WTC11 (cell line): ENCODE measurements at regions not wholly inside any gene's neighbourhood (a gene's known extent, or its start where the extent isn't known, plus 50 kb on each side); places are given as distances from the start of the nearest gene placed in this dataset.

Experiments
- ATAC-seq: fragments of 200-7000 bp; cut with Tn5 transposase; 2 replicates; pipeline ENCODE4 v1.10.0; 2021; ENCODE audit warnings: mild to moderate bottlenecking, moderate library complexity
- CTCF ChIA-PET: fragments of 300-600 bp; sonication (Branson Sonifier 250); formaldehyde crosslinking; loops from one replicate; lab custom pipeline; 2021; ENCODE audit warnings: antibody characterized with exemption; lab: Charles Lee
- POLR2A ChIA-PET: fragments of 350-600 bp; sonication (Branson Sonifier 250); formaldehyde crosslinking; loops from one replicate; lab custom pipeline; 2021; ENCODE audit warnings: antibody characterized with exemption; lab: Charles Lee
- DNase-seq: peaks from one replicate; pipeline ENCODE4 v3.0.0; 2021; ENCODE audit warnings: low spot score
- H3K27ac Mint-ChIP-seq: 2 replicates; pipeline ENCODE4 v1.8.0; 2021; ENCODE audit warnings: mixed read lengths
- H3K27me3 Mint-ChIP-seq: 2 replicates; pipeline ENCODE4 v1.8.0; 2021; ENCODE audit warnings: low read depth, mild to moderate bottlenecking, moderate library complexity, mixed read lengths
- H3K36me3 Mint-ChIP-seq: 2 replicates; pipeline ENCODE4 v1.8.0; 2021; ENCODE audit warnings: mixed read lengths
- H3K4me1 Mint-ChIP-seq: 2 replicates; pipeline ENCODE4 v1.8.0; 2022; ENCODE audit warnings: mixed read lengths
- H3K4me3 Mint-ChIP-seq: 2 replicates; pipeline ENCODE4 v1.8.0; 2021; ENCODE audit warnings: mild to moderate bottlenecking, moderate library complexity, mixed read lengths
- H3K9me3 Mint-ChIP-seq: 2 replicates; pipeline ENCODE4 v1.8.0; 2021; ENCODE audit warnings: mixed read lengths
- CBFB ChIP-seq: sonication (generic); formaldehyde crosslinking; IDR thresholded peaks from 2 replicates; pipeline ENCODE4 v1.8.1; 2022; ENCODE audit warnings: mild to moderate bottlenecking, low read depth, missing genetic modification reagents
- ELF4 ChIP-seq: sonication (generic); formaldehyde crosslinking; IDR thresholded peaks from 2 replicates; pipeline ENCODE4 v1.8.1; 2022; ENCODE audit warnings: low read depth, mild to moderate bottlenecking, moderate library complexity, missing genetic modification reagents
- ESRRA ChIP-seq: sonication (generic); formaldehyde crosslinking; IDR thresholded peaks from 2 replicates; pipeline ENCODE4 v1.8.1; 2022; ENCODE audit warnings: mild to moderate bottlenecking, missing genetic modification reagents, borderline replicate concordance
- FOXP4 ChIP-seq: sonication (generic); formaldehyde crosslinking; IDR thresholded peaks from 2 replicates; pipeline ENCODE4 v1.8.0; 2022; ENCODE audit warnings: mild to moderate bottlenecking, missing genetic modification reagents
- GTF2I ChIP-seq: fragments of 250-450 bp; sonication (Bioruptor Pico); conservative IDR thresholded peaks from 2 replicates; pipeline ENCODE4 v1.4.0; 2021; ENCODE audit warnings: mild to moderate bottlenecking
- IRF1 ChIP-seq: sonication (generic); formaldehyde crosslinking; IDR thresholded peaks from 2 replicates; pipeline ENCODE4 v1.8.0; 2023; ENCODE audit warnings: missing genetic modification reagents
- JAZF1 ChIP-seq: fragments of 250-450 bp; sonication (Bioruptor Pico); IDR thresholded peaks from 2 replicates; pipeline ENCODE4 v1.9.0; 2021; ENCODE audit warnings: moderate library complexity, mild to moderate bottlenecking, inconsistent platforms
- MAX ChIP-seq: sonication (generic); formaldehyde crosslinking; IDR thresholded peaks from 2 replicates; pipeline ENCODE4 v1.8.0; 2022; ENCODE audit warnings: mild to moderate bottlenecking, missing genetic modification reagents
- MYBL2 ChIP-seq: sonication (generic); formaldehyde crosslinking; IDR thresholded peaks from 2 replicates; pipeline ENCODE4 v1.8.1; 2023; ENCODE audit warnings: mild to moderate bottlenecking, moderate library complexity, missing genetic modification reagents
- NFYB ChIP-seq: sonication (generic); formaldehyde crosslinking; conservative IDR thresholded peaks from 2 replicates; pipeline ENCODE4 v1.8.0; 2022; ENCODE audit warnings: low read depth, missing genetic modification reagents
- RORB ChIP-seq: fragments of 250-450 bp; sonication (Bioruptor Pico); IDR thresholded peaks from 2 replicates; pipeline ENCODE4 v1.9.0; 2021; ENCODE audit warnings: mild to moderate bottlenecking
- TEAD1 ChIP-seq: sonication (generic); formaldehyde crosslinking; IDR thresholded peaks from 2 replicates; pipeline ENCODE4 v1.8.0; 2022; ENCODE audit warnings: mild to moderate bottlenecking, missing genetic modification reagents
- ZBTB21 ChIP-seq: sonication (generic); formaldehyde crosslinking; IDR thresholded peaks from 2 replicates; pipeline ENCODE4 v1.8.1; 2023; ENCODE audit warnings: mild to moderate bottlenecking, missing genetic modification reagents, borderline replicate concordance
- ZNF263 ChIP-seq: sonication (generic); formaldehyde crosslinking; IDR thresholded peaks from 2 replicates; pipeline ENCODE4 v1.8.1; 2022; ENCODE audit warnings: low read depth, mild to moderate bottlenecking, moderate library complexity, missing genetic modification reagents
- ZNF317 ChIP-seq: sonication (generic); formaldehyde crosslinking; IDR thresholded peaks from 2 replicates; pipeline ENCODE4 v1.8.1; 2023; ENCODE audit warnings: low read depth, mild to moderate bottlenecking, moderate library complexity, missing genetic modification reagents, borderline replicate concordance
- ZNF416 ChIP-seq: fragments of 250-450 bp; sonication (Bioruptor Pico); IDR thresholded peaks from 2 replicates; pipeline ENCODE4 v1.9.0; 2021; ENCODE audit warnings: mild to moderate bottlenecking, inconsistent platforms
- ZNF532 ChIP-seq: fragments of 250-450 bp; sonication (Bioruptor Pico); IDR thresholded peaks from 2 replicates; pipeline ENCODE4 v1.9.0; 2021; ENCODE audit warnings: mild to moderate bottlenecking, borderline replicate concordance

GRCh38 chr22:48885919-48886305 lies 941.8 kb downstream of the BRD1 start:
- ChIA-PET POLR2A (interaction anchor here (0.6 kb wide), 1 partner anchor 445 kb away, joined by 3 read pairs; no protein-coding TSS in a partner anchor), CTCF (interaction anchor here (0.5 to 2.7 kb wide), 2 partner anchors 9 to 782 kb away, joined by 4 to 8 read pairs; no protein-coding TSS in a partner anchor)
- Mint-ChIP-seq H3K9me3 (no peaks in the 10 kb centered on the region), H3K36me3 (no peaks in the 10 kb centered on the region), H3K27me3 (peaks cover 3% of the 10 kb centered on the region; the same call in 1 of the 2 replicates), H3K4me3 (no peak overlapping the region), H3K27ac (no peak overlapping the region), H3K4me1 (no peaks in the 10 kb centered on the region)
- ATAC-seq (no peak), DNase-seq (no peak)
- TF ChIP-seq MAX (CRISPR knock-in tag), result no peak
- TF ChIP-seq ELF4 (CRISPR knock-in tag), result no peak
- TF ChIP-seq ZBTB21, result no peak
- TF ChIP-seq GTF2I, result no peak
- no peak for TF ChIP-seq CBFB (CRISPR knock-in tag)
- no peak for TF ChIP-seq ZNF317 (CRISPR knock-in tag)
- TF ChIP-seq IRF1 (CRISPR knock-in tag), result no peak
- no peak for TF ChIP-seq FOXP4 (CRISPR knock-in tag)
- no peak for TF ChIP-seq NFYB
- no peak for TF ChIP-seq ZNF532
- TF ChIP-seq ESRRA (CRISPR knock-in tag), result no peak
- no peak for TF ChIP-seq ZNF416 (CRISPR knock-in tag)
- no peak for TF ChIP-seq ZNF263 (CRISPR knock-in tag)
- TF ChIP-seq RORB, result no peak
- no peak for TF ChIP-seq MYBL2 (CRISPR knock-in tag)

GRCh38 chr22:48885271-48885918 lies 942.3 kb downstream of the BRD1 start:
- Mint-ChIP-seq H3K4me3 (no peak overlapping the region), H3K4me1 (no peaks in the 10 kb centered on the region), H3K27ac (no peak overlapping the region)
- no peak for DNase-seq
- ChIA-PET POLR2A (no interaction called here), CTCF (interaction anchor here (2.7 kb wide), 1 partner anchor 9 kb away, joined by 8 read pairs; no protein-coding TSS in a partner anchor)
- TF ChIP-seq TEAD1 (no peak), JAZF1 (CRISPR knock-in tag) (no peak)
- TF ChIP-seq, all 79 proteins: peak for 0
- Mint-ChIP-seq H3K36me3 (no peaks in the 10 kb centered on the region), H3K9me3 (no peaks in the 10 kb centered on the region), H3K27me3 (peaks cover 3% of the 10 kb centered on the region; the same call in 1 of the 2 replicates)
- ATAC-seq, result no peak
